Cardiac muscle cell (in vitro differentiated cells and primary cell): ENCODE measurements at regions not wholly inside any gene's neighbourhood (a gene's known extent, or its start where the extent isn't known, plus 50 kb on each side); places are given as distances from the start of the nearest gene placed in this dataset.

Experiments used
- DNase-seq, 2 donors: peaks; one replicate each; pipeline versions ENCODE4 v3.0.0 to v3.0.0-alpha.2; 2010 to 2017; ENCODE audit warnings: low read depth in 1 of 2, low spot score in 1 of 2
- H3K27ac ChIP-seq: fragments of 200-600 bp; sonication (generic); 2 replicates; pipeline ENCODE4 v1.5.1; 2016
- H3K27me3 ChIP-seq: fragments of 200-600 bp; sonication (generic); 2 replicates; pipeline ENCODE4 v1.6.0; 2016; ENCODE audit warnings: control low read depth
- H3K36me3 ChIP-seq: fragments of 200-600 bp; sonication (generic); 2 replicates; pipeline ENCODE4 v1.5.1; 2016; ENCODE audit warnings: control low read depth
- H3K4me1 ChIP-seq: fragments of 200-600 bp; sonication (generic); 2 replicates; pipeline ENCODE4 v1.8.1; 2017; ENCODE audit warnings: low read depth, mild to moderate bottlenecking, mixed run types
- H3K4me3 ChIP-seq: fragments of 200-600 bp; sonication (generic); 2 replicates; pipeline ENCODE4 v1.5.1; 2016; ENCODE audit warnings: mild to moderate bottlenecking
- H3K9me3 ChIP-seq: fragments of 200-600 bp; sonication (generic); 2 replicates; pipeline ENCODE4 v1.5.1; 2017; ENCODE audit warnings: low read depth, mild to moderate bottlenecking, control low read depth
- CTCF ChIP-seq: IDR thresholded peaks from 2 replicates; pipeline ENCODE4 v1.5.1; 2012; ENCODE audit warnings: low read depth, mild to moderate bottlenecking, low read length

- Histone ChIP-seq H3K4me3 (no peak overlapping the region), H3K4me1 (no peaks in the 10 kb centered on the region)
- no peak for TF ChIP-seq CTCF
These were observed 330.2 kb upstream of the KIF2B start for GRCh38 chr17:53492532-53492931.

GRCh38 chr17:53490447-53490968 lies 332.2 kb upstream of the KIF2B start:
- Histone ChIP-seq H3K36me3 (no peaks in the 10 kb centered on the region), H3K9me3 (no peaks in the 10 kb centered on the region), H3K4me1 (no peaks in the 10 kb centered on the region), H3K4me3 (no peak overlapping the region), H3K27ac (no peak overlapping the region), H3K27me3 (no peaks in the 10 kb centered on the region)
- DNase-seq, result no peak
- no peak for TF ChIP-seq CTCF

More at GRCh38 chr17:53492532-53492931, 330.2 kb upstream of the KIF2B start:
- no peak for DNase-seq
- no peaks in the 10 kb centered on the region for H3K36me3 ChIP-seq
- no peaks in the 10 kb centered on the region for H3K9me3 ChIP-seq
- H3K27ac ChIP-seq, result no peak overlapping the region
- H3K27me3 ChIP-seq, result no peaks in the 10 kb centered on the region

GRCh38 chr17:53483704-53484103 lies 339.0 kb upstream of the KIF2B start:
- DNase-seq, result no peak
- no peak overlapping the region for H3K27ac ChIP-seq
- no peaks in the 10 kb centered on the region for H3K36me3 ChIP-seq
- TF ChIP-seq CTCF, result no peak
- H3K4me3 ChIP-seq, result no peak overlapping the region
- H3K4me1 ChIP-seq, result no peaks in the 10 kb centered on the region
- no peaks in the 10 kb centered on the region for H3K9me3 ChIP-seq
- no peaks in the 10 kb centered on the region for H3K27me3 ChIP-seq

- H3K4me1 ChIP-seq, result no peaks in the 10 kb centered on the region
- DNase-seq, result peak in 1 of 2 donors; percentile 32
- H3K9me3 ChIP-seq, result no peaks in the 10 kb centered on the region
- TF ChIP-seq CTCF, result no peak
- no peak overlapping the region for H3K4me3 ChIP-seq
- H3K27me3 ChIP-seq, result no peaks in the 10 kb centered on the region
- no peaks in the 10 kb centered on the region for H3K36me3 ChIP-seq
- H3K27ac ChIP-seq, result no peak overlapping the region
These were observed 347.7 kb upstream of the KIF2B start for GRCh38 chr17:53475002-53475401.

GRCh38 chr17:53472586-53472985 lies 350.1 kb upstream of the KIF2B start:
- no peak for TF ChIP-seq CTCF
- Histone ChIP-seq H3K36me3 (no peaks in the 10 kb centered on the region), H3K4me3 (no peak overlapping the region), H3K27me3 (no peaks in the 10 kb centered on the region), H3K4me1 (no peaks in the 10 kb centered on the region), H3K9me3 (no peaks in the 10 kb centered on the region), H3K27ac (no peak overlapping the region)
- peak in 1 of 2 donors; percentile 44 for DNase-seq

- Histone ChIP-seq H3K27ac (no peak overlapping the region), H3K9me3 (no peaks in the 10 kb centered on the region), H3K4me1 (no peaks in the 10 kb centered on the region), H3K36me3 (no peaks in the 10 kb centered on the region), H3K4me3 (no peak overlapping the region), H3K27me3 (no peaks in the 10 kb centered on the region)
- TF ChIP-seq CTCF, result no peak
- DNase-seq, result no peak
These were observed 351.2 kb upstream of the KIF2B start for GRCh38 chr17:53471514-53471913.
